Esophagus muscularis mucosa (tissue), 4 donors: ENCODE measurements at regions not wholly inside any gene's neighbourhood (a gene's known extent, or its start where the extent isn't known, plus 50 kb on each side); places are given as distances from the start of the nearest gene placed in this dataset.

Experiments used
- DNase-seq: peaks from one replicate; pipeline ENCODE4 v3.0.0-alpha.2; 2017; ENCODE audit errors: extremely low spot score
- H3K27ac ChIP-seq, 4 donors: fragments of 200-600 bp; sonication (generic); replicated peaks in 1 of 4; 1 replicate in 3 of 4; 2 replicates in 1 of 4; pipeline ENCODE4 v1.5.1; 2016 to 2019; ENCODE audit warnings: mild to moderate bottlenecking in 1 of 4
- H3K27me3 ChIP-seq, 4 donors: fragments of 200-600 bp; sonication (generic); one replicate each; pipeline versions ENCODE4 v1.5.1 to v1.6.0; 2016 to 2019
- H3K36me3 ChIP-seq, 4 donors: fragments of 200-600 bp; sonication (generic); one replicate each; pipeline ENCODE4 v1.5.1; 2016 to 2019
- H3K4me1 ChIP-seq, 4 donors: fragments of 200-600 bp; sonication (generic); one replicate each; pipeline ENCODE4 v1.5.1; 2016 to 2019
- H3K4me3 ChIP-seq, 4 donors: fragments of 200-600 bp; sonication (generic); 1 replicate in 2 of 4; 2 replicates in 2 of 4; pipeline ENCODE4 v1.5.1; 2016 to 2019; ENCODE audit warnings: mild to moderate bottlenecking in 4 of 4, moderate library complexity in 1 of 4
- H3K9me3 ChIP-seq, 4 donors: fragments of 200-600 bp; sonication (generic); 1 replicate in 3 of 4; 2 replicates in 1 of 4; pipeline ENCODE4 v1.5.1; 2016 to 2019
- CTCF ChIP-seq, 3 experiments: fragments of 200-600 bp in 2 of 3; fragments of 450-650 bp in 1 of 3; sonication (generic) in 2 of 3; IDR thresholded peaks; one replicate each; pipeline ENCODE4 v1.5.1; 2017 to 2019; ENCODE audit warnings: antibody characterized with exemption in 3 of 3, mild to moderate bottlenecking in 2 of 3, moderate library complexity in 1 of 3
- EP300 ChIP-seq: sonication (generic); formaldehyde crosslinking; IDR thresholded peaks from one replicate; pipeline ENCODE4 v1.6.1; 2017; ENCODE audit warnings: antibody characterized with exemption
- POLR2A ChIP-seq: fragments of 450-650 bp; IDR thresholded peaks from one replicate; pipeline ENCODE4 v1.6.1; 2017; ENCODE audit warnings: antibody characterized with exemption, moderate library complexity, mild to moderate bottlenecking, low read depth
- POLR2AphosphoS5 ChIP-seq, 2 donors: sonication (generic); formaldehyde crosslinking; IDR thresholded peaks; one replicate each; pipeline ENCODE4 v1.6.1; 2017; ENCODE audit warnings: antibody characterized with exemption in 2 of 2
- WGBS: methylation state at CpG from one replicate; pipeline ENCODE4 v1.1.5; 2018; 5-methylcytosine and 5-hydroxymethylcytosine counted together
- intact Hi-C: fragments of 100-400 bp; cut with DNase I; formaldehyde crosslinking; loops from one replicate; pipeline ENCODE4 v1.15.1; 2023

- no peak for TF ChIP-seq CTCF (IDR thresholded peaks at IDR 0.05)
- no peak for TF ChIP-seq POLR2A
- Histone ChIP-seq H3K27ac (no peak overlapping the region), H3K36me3 (no peaks in the 10 kb centered on the region), H3K9me3 (no peaks in the 10 kb centered on the region), H3K4me1 (peaks cover 0 to 6% (median 2%) of the 10 kb centered on the region in 4 donors), H3K4me3 (peak overlapping the region; percentile 45 to 53 (median 49)), H3K27me3 (no peaks in the 10 kb centered on the region)
- WGBS: 69% methylated on average over 22 of the region's 50 CpGs
- no peak for DNase-seq
- intact Hi-C loops: no loop called here
Measured at GRCh38 chr13:21318891-21319532, 140.1 kb downstream of the ZDHHC20 start.

GRCh38 chr13:21319869-21320641, 139.0 kb downstream of the ZDHHC20 start:
- intact Hi-C loops: no loop called here
- no peaks in the 10 kb centered on the region for H3K9me3 ChIP-seq
- H3K4me1 ChIP-seq: peaks cover 0 to 6% (median 2%) of the 10 kb centered on the region in 4 donors
- no peaks in the 10 kb centered on the region for H3K36me3 ChIP-seq
- H3K27ac ChIP-seq: no peak overlapping the region
- no peak for DNase-seq
- TF ChIP-seq POLR2AphosphoS5 (IDR thresholded peaks at IDR 0.05) (no peak), POLR2A (no peak), EP300 (no peak), CTCF (IDR thresholded peaks at IDR 0.05) (no peak)
- H3K27me3 ChIP-seq: no peaks in the 10 kb centered on the region
- WGBS: 97% methylated on average over 31 of the region's 40 CpGs
- no peak overlapping the region for H3K4me3 ChIP-seq

- H3K27me3 ChIP-seq: no peaks in the 10 kb centered on the region
- intact Hi-C loops: no loop called here
- no peak overlapping the region for H3K27ac ChIP-seq
- no peak overlapping the region for H3K4me3 ChIP-seq
- no peak for TF ChIP-seq EP300
- TF ChIP-seq POLR2A: no peak
- no peak for TF ChIP-seq CTCF (IDR thresholded peaks at IDR 0.05)
- no peak for TF ChIP-seq POLR2AphosphoS5 (IDR thresholded peaks at IDR 0.05)
- no peak for DNase-seq
- H3K4me1 ChIP-seq: peaks cover 0 to 9% (median 3%) of the 10 kb centered on the region in 4 donors
- no peaks in the 10 kb centered on the region for H3K9me3 ChIP-seq
- 93% methylated on average over 3 of the region's 8 CpGs for WGBS
- H3K36me3 ChIP-seq: no peaks in the 10 kb centered on the region
Measured at GRCh38 chr13:21320642-21321034, 138.5 kb downstream of the ZDHHC20 start.

- intact Hi-C loops: no loop called here
- DNase-seq: no peak
- Histone ChIP-seq H3K4me3 (no peak overlapping the region), H3K27ac (no peak overlapping the region), H3K4me1 (peaks cover 0 to 15% (median 9%) of the 10 kb centered on the region in 4 donors), H3K9me3 (no peaks in the 10 kb centered on the region), H3K36me3 (no peaks in the 10 kb centered on the region), H3K27me3 (no peaks in the 10 kb centered on the region)
- WGBS: 71% methylated on average over 6 of the region's 7 CpGs
- TF ChIP-seq CTCF (IDR thresholded peaks at IDR 0.05): no peak
- TF ChIP-seq POLR2AphosphoS5 (IDR thresholded peaks at IDR 0.05): no peak
- no peak for TF ChIP-seq POLR2A
- TF ChIP-seq EP300: no peak
Measured at GRCh38 chr13:21321269-21321668, 137.8 kb downstream of the ZDHHC20 start.
